H1 (cell line): ENCODE measurements at regions not wholly inside any gene's neighbourhood (a gene's known extent, or its start where the extent isn't known, plus 50 kb on each side); places are given as distances from the start of the nearest gene placed in this dataset.
A peak's percentile ranks its signal among the peaks of the same experiment; 100 is the strongest.

ENCODE experiments used
- CTCF ChIA-PET: fragments of 300-600 bp; sonication (Branson Sonifier 250); formaldehyde crosslinking; loops from one replicate; lab custom pipeline; 2021; ENCODE audit not compliant: partially characterized antibody; lab: Charles Lee
- POLR2A ChIA-PET: fragments of 300-600 bp; sonication (Branson Sonifier 250); formaldehyde crosslinking; loops from one replicate; lab custom pipeline; 2021; ENCODE audit warnings: inconsistent platforms; ENCODE audit not compliant: partially characterized antibody; lab: Charles Lee
- DNase-seq, 2 experiments: peaks; one replicate each; pipeline versions ENCODE4 v3.0.0 to v3.0.0-alpha.2; 2010 to 2022; ENCODE audit warnings: low spot score in 2 of 2, low read depth in 1 of 2, mixed read lengths in 1 of 2
- FAIRE-seq: peaks from 2 replicates; lab custom pipeline; 2011; peaks lifted over from hg19 to GRCh38; lab: Jason Lieb, UNC
- H2AFZ ChIP-seq: 2 replicates; pipeline ENCODE4 v1.8.1; 2012; ENCODE audit warnings: low read length, inconsistent platforms
- H2AK5ac ChIP-seq: 2 replicates; pipeline ENCODE4 v1.6.1; 2013; ENCODE audit warnings: low read depth, low read length
- H2BK120ac ChIP-seq: replicated peaks from 2 replicates; pipeline ENCODE3; 2013; ENCODE audit warnings: low read depth, low read length, inconsistent platforms
- H2BK12ac ChIP-seq: 2 replicates; pipeline ENCODE4 v1.6.1; 2013; ENCODE audit warnings: low read depth, low read length
- H2BK15ac ChIP-seq: 2 replicates; pipeline ENCODE4 v1.6.1; 2013; ENCODE audit warnings: low read length
- H2BK20ac ChIP-seq: 2 replicates; pipeline ENCODE4 v1.6.1; 2013; ENCODE audit warnings: low read length
- H2BK5ac ChIP-seq: 2 replicates; pipeline ENCODE4 v1.6.1; 2013; ENCODE audit warnings: low read depth, low read length
- H3K14ac ChIP-seq: 2 replicates; pipeline ENCODE4 v1.6.1; 2013; ENCODE audit warnings: inconsistent platforms; ENCODE audit not compliant: insufficient read length
- H3K18ac ChIP-seq: 2 replicates; pipeline ENCODE4 v1.6.1; 2013; ENCODE audit warnings: low read length; ENCODE audit errors: extremely low read depth
- H3K23ac ChIP-seq: 2 replicates; pipeline ENCODE4 v1.6.1; 2013; ENCODE audit warnings: inconsistent platforms; ENCODE audit not compliant: insufficient read length
- H3K23me2 ChIP-seq: 2 replicates; pipeline ENCODE4 v1.6.1; 2013; ENCODE audit warnings: low read depth, low read length
- H3K27ac ChIP-seq: 2 replicates; pipeline ENCODE4 v1.6.1; 2011; ENCODE audit warnings: low read depth, low read length, inconsistent platforms
- H3K27me3 ChIP-seq, 4 experiments: replicated peaks in 1 of 4; 1 replicate in 1 of 4; 2 replicates in 3 of 4; pipeline versions ENCODE4 v1.6.1 to v1.8.1; 2011 to 2013; ENCODE audit warnings: low read length in 3 of 4, mild to moderate bottlenecking in 3 of 4, inconsistent platforms in 2 of 4, mixed read lengths in 2 of 4, moderate library complexity in 1 of 4; ENCODE audit not compliant: control insufficient read depth in 3 of 4, insufficient read depth in 3 of 4; ENCODE audit errors: extremely low read depth in 1 of 4
- H3K36me3 ChIP-seq, 4 experiments: 2 replicates each; pipeline versions ENCODE4 v1.6.1 to v1.8.1; 2011 to 2013; ENCODE audit warnings: mild to moderate bottlenecking in 4 of 4, low read length in 3 of 4, moderate library complexity in 2 of 4, control low read depth in 1 of 4, inconsistent platforms in 1 of 4; ENCODE audit not compliant: insufficient read depth in 4 of 4, control insufficient read depth in 2 of 4
- H3K4ac ChIP-seq: replicated peaks from 2 replicates; pipeline ENCODE3; 2013; ENCODE audit warnings: low read length, low read depth, mixed read lengths, inconsistent platforms; ENCODE audit not compliant: insufficient read length
- H3K4me1 ChIP-seq, 4 experiments: replicated peaks in 1 of 4; 1 replicate in 1 of 4; 2 replicates in 3 of 4; pipeline versions ENCODE4 v1.6.1 to v1.8.1; 2011 to 2013; ENCODE audit warnings: low read length in 3 of 4, inconsistent platforms in 2 of 4, mixed read lengths in 1 of 4; ENCODE audit not compliant: insufficient read depth in 4 of 4, control insufficient read depth in 3 of 4
- H3K4me2 ChIP-seq, 2 experiments: 2 replicates each; pipeline versions ENCODE4 v1.6.1 to v1.8.1; 2011 to 2013; ENCODE audit warnings: low read depth in 2 of 2, low read length in 2 of 2, control low read depth in 1 of 2, inconsistent platforms in 1 of 2, mild to moderate bottlenecking in 1 of 2; ENCODE audit not compliant: insufficient read depth in 1 of 2
- H3K4me3 ChIP-seq, 4 experiments: fragments of 200-600, 300-600 bp in 1 of 4; sonication (generic), shearing (Covaris generic), sonication (Bioruptor Twin) in 1 of 4; 2 replicates each; pipeline versions ENCODE4 v1.5.1 to v1.8.1; 2011 to 2016; ENCODE audit warnings: low read length in 4 of 4, low read depth in 3 of 4, control low read depth in 2 of 4, inconsistent platforms in 2 of 4, mild to moderate bottlenecking in 2 of 4, mixed read lengths in 1 of 4, moderate library complexity in 1 of 4; ENCODE audit not compliant: insufficient read depth in 2 of 4; ENCODE audit errors: extremely low read depth in 1 of 4
- H3K56ac ChIP-seq: replicated peaks from 2 replicates; pipeline ENCODE3; 2013; ENCODE audit warnings: low read depth, mild to moderate bottlenecking, mixed read lengths, low read length, inconsistent platforms; ENCODE audit not compliant: insufficient read length
- H3K79me1 ChIP-seq: 2 replicates; pipeline ENCODE4 v1.6.1; 2013; ENCODE audit warnings: low read depth, low read length, control low read depth
- H3K79me2 ChIP-seq, 2 experiments: 2 replicates each; pipeline versions ENCODE4 v1.6.1 to v1.8.1; 2012 to 2013; ENCODE audit warnings: low read length in 2 of 2, mild to moderate bottlenecking in 2 of 2, inconsistent platforms in 1 of 2; ENCODE audit not compliant: insufficient read depth in 2 of 2, control insufficient read depth in 1 of 2
- H3K9ac ChIP-seq, 4 experiments: replicated peaks in 1 of 4; 1 replicate in 1 of 4; 2 replicates in 3 of 4; pipeline versions ENCODE4 v1.6.1 to v1.8.1; 2011 to 2013; ENCODE audit warnings: low read depth in 3 of 4, low read length in 3 of 4, control low read depth in 2 of 4, mild to moderate bottlenecking in 2 of 4, moderate library complexity in 2 of 4, inconsistent platforms in 1 of 4; ENCODE audit errors: extremely low read depth in 1 of 4
- H3K9me3 ChIP-seq, 2 experiments: 2 replicates each; pipeline versions ENCODE4 v1.6.1 to v1.8.1; 2012 to 2013; ENCODE audit warnings: mild to moderate bottlenecking in 2 of 2, moderate library complexity in 2 of 2, control low read depth in 1 of 2, inconsistent platforms in 1 of 2, low read depth in 1 of 2, low read length in 1 of 2, mixed read lengths in 1 of 2; ENCODE audit not compliant: insufficient read depth in 2 of 2
- H4K20me1 ChIP-seq, 2 experiments: replicated peaks in 1 of 2; 2 replicates each; pipeline versions ENCODE3 to v1.8.1; 2011 to 2013; ENCODE audit warnings: inconsistent platforms in 2 of 2, low read length in 2 of 2, mild to moderate bottlenecking in 1 of 2; ENCODE audit not compliant: insufficient read depth in 2 of 2, control insufficient read depth in 1 of 2
- H4K5ac ChIP-seq: 2 replicates; pipeline ENCODE4 v1.6.1; 2013; ENCODE audit warnings: low read length, low read depth, mixed read lengths, inconsistent platforms; ENCODE audit not compliant: insufficient read length
- H4K8ac ChIP-seq: 2 replicates; pipeline ENCODE4 v1.8.0; 2013; ENCODE audit warnings: mild to moderate bottlenecking, moderate library complexity, low read length, inconsistent platforms; ENCODE audit not compliant: insufficient read depth; ENCODE audit errors: extremely low read depth
- H4K91ac ChIP-seq: replicated peaks from 2 replicates; pipeline ENCODE3; 2013; ENCODE audit warnings: low read length, mixed read lengths, inconsistent platforms; ENCODE audit not compliant: insufficient read length
- MAFK ChIP-seq: IDR thresholded peaks from 2 replicates; pipeline ENCODE4 v1.6.1; 2012; ENCODE audit warnings: low read depth, mild to moderate bottlenecking, improper control_type of control experiment, low read length
- SUZ12 ChIP-seq: fragments of 200-600 bp; sonication (generic); IDR thresholded peaks from 2 replicates; pipeline ENCODE4 v1.6.1; 2012; ENCODE audit warnings: mild to moderate bottlenecking, inconsistent platforms, low read length, moderate library complexity, mixed read lengths
- WGBS, 2 experiments: shearing (Covaris generic) in 1 of 2; methylation state at CpG; one replicate each; pipeline versions ENCODE4 v1.1.6 to v1.1.7; 2013 to 2015; ENCODE audit warnings: low lambda C conversion rate in 2 of 2, mixed read lengths in 2 of 2, inconsistent platforms in 1 of 2, low coverage in 1 of 2, missing lambda C conversion rate in 1 of 2; ENCODE audit not compliant: insufficient replicate concordance in 2 of 2, insufficient coverage in 1 of 2, insufficient read length in 1 of 2; ENCODE audit errors: extremely low coverage in 1 of 2, missing lambda C conversion rate in 1 of 2; 5-methylcytosine and 5-hydroxymethylcytosine counted together

DNA sequence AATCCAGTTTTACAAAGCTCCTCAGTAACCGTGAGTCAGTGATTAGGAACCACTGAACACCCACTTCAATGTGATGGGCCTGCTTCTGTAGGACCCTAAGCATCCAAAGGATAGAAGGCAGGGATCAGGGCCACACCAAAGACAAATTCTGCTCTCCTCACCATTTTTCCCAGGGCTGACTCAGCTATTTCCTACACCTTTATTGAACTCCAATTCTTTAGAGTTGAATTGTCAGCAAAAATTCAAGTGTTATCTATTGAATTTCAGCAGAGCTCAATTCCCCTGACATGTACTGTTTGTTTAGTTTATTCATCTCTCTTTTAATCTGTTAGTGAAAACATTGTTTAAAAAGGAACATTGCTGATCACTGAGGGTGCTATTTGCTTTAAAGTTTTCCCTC is 457.7 kb upstream of the TMPO start:
- Histone ChIP-seq H3K4me3 (no peak overlapping the region), H4K20me1 (no peaks in the 10 kb centered on the region), H3K18ac (no peak overlapping the region), H3K27ac (no peak overlapping the region), H3K4ac (no peak overlapping the region), H2BK15ac (no peak overlapping the region; the same call in 1 of the 2 replicates), H3K4me2 (no peak overlapping the region), H3K36me3 (no peaks in the 10 kb centered on the region), H2BK120ac (no peak overlapping the region), H2BK12ac (no peak overlapping the region), H2AFZ (no peak overlapping the region), H3K4me1 (no peaks in the 10 kb centered on the region), H3K79me1 (no peaks in the 10 kb centered on the region), H3K9ac (no peak overlapping the region), H4K5ac (no peak overlapping the region), H4K91ac (no peak overlapping the region), H2BK20ac (no peak overlapping the region; the same call in 1 of the 2 replicates), H2AK5ac (no peak overlapping the region), H4K8ac (no peak overlapping the region), H3K79me2 (no peaks in the 10 kb centered on the region), H3K23ac (no peak overlapping the region), H3K23me2 (no peaks in the 10 kb centered on the region), H2BK5ac (no peak overlapping the region), H3K14ac (no peak overlapping the region), H3K56ac (no peak overlapping the region)
- ChIA-PET POLR2A (interaction anchor here (0.7 kb wide), 1 partner anchor 496 kb away, joined by 3 read pairs; no protein-coding TSS in a partner anchor), CTCF (interaction anchor here (0.5 to 1.1 kb wide), 4 partner anchors 8 to 167 kb away, joined by 3 to 4 read pairs (median 3); no protein-coding TSS in a partner anchor)
- DNase-seq = no peak
- FAIRE-seq = no peak
- 85% methylated on average over 1 of the region's 1 CpG; no CpG with 5 or more reads in 1 of the 2 experiments for WGBS, 2 experiments
- TF ChIP-seq MAFK (0 out of 2 replicates have a peak, but pooled peaks have one; percentile 31), SUZ12 (no peak)
- TF ChIP-seq, all 59 proteins: peak for 1
- Histone ChIP-seq H3K27me3 (no peaks in the 10 kb centered on the region), H3K9me3 (no peaks in the 10 kb centered on the region)
